MM.1S (cell line): ENCODE measurements at regions not wholly inside any gene's neighbourhood (a gene's known extent, or its start where the extent isn't known, plus 50 kb on each side); places are given as distances from the start of the nearest gene placed in this dataset.

Experiments used
- DNase-seq: peaks from one replicate; pipeline ENCODE4 v3.0.0-alpha.2; 2015
- H2AFZ ChIP-seq: fragments of 300-600 bp; sonication (generic); 2 replicates; pipeline ENCODE4 v1.6.0; 2016; ENCODE audit warnings: antibody characterized with exemption, low read length
- H3F3A ChIP-seq: fragments of 300-600 bp; sonication (generic); 2 replicates; pipeline ENCODE4 v1.6.1; 2016; ENCODE audit warnings: mild to moderate bottlenecking, antibody characterized with exemption, low read length, moderate library complexity, mixed read lengths; ENCODE audit not compliant: insufficient read depth
- H3K27ac ChIP-seq: fragments of 300-600 bp; sonication (generic); 2 replicates; pipeline ENCODE4 v1.5.1; 2016; ENCODE audit warnings: mild to moderate bottlenecking, low read length
- H3K27me3 ChIP-seq: fragments of 300-600 bp; sonication (generic); replicated peaks from 2 replicates; pipeline ENCODE4 v1.6.0; 2016; ENCODE audit warnings: low read length; ENCODE audit not compliant: insufficient read depth
- H3K36me3 ChIP-seq: fragments of 300-600 bp; sonication (generic); replicated peaks from 2 replicates; pipeline ENCODE4 v1.6.1; 2016; ENCODE audit warnings: mild to moderate bottlenecking, low read length, mixed read lengths; ENCODE audit not compliant: insufficient read depth
- H3K4me1 ChIP-seq: fragments of 300-600 bp; sonication (generic); 2 replicates; pipeline ENCODE4 v1.6.1; 2016; ENCODE audit warnings: low read length, mixed read lengths
- H3K4me2 ChIP-seq: fragments of 300-600 bp; sonication (generic); 2 replicates; pipeline ENCODE4 v1.6.0; 2016; ENCODE audit warnings: low read depth, low read length
- H3K4me3 ChIP-seq: fragments of 300-600 bp; sonication (generic); 2 replicates; pipeline ENCODE4 v1.5.1; 2016; ENCODE audit warnings: low read length, mixed read lengths
- H3K79me2 ChIP-seq: fragments of 300-600 bp; sonication (generic); 2 replicates; pipeline ENCODE4 v1.6.1; 2016; ENCODE audit warnings: mixed run types, low read length, mixed read lengths
- H3K9ac ChIP-seq: fragments of 300-600 bp; sonication (generic); 2 replicates; pipeline ENCODE4 v1.6.1; 2016; ENCODE audit warnings: low read length, mixed read lengths
- H3K9me2 ChIP-seq: fragments of 300-600 bp; sonication (generic); replicated peaks from 2 replicates; pipeline ENCODE4 v1.6.1; 2016; ENCODE audit warnings: mild to moderate bottlenecking, low read length, mixed read lengths; ENCODE audit not compliant: insufficient read depth
- H3K9me3 ChIP-seq: fragments of 300-600 bp; sonication (generic); replicated peaks from 2 replicates; pipeline ENCODE4 v1.6.1; 2016; ENCODE audit warnings: mild to moderate bottlenecking, low read length, mixed read lengths; ENCODE audit not compliant: insufficient read depth
- H4K20me1 ChIP-seq: fragments of 300-600 bp; sonication (generic); 2 replicates; pipeline ENCODE4 v1.6.1; 2016; ENCODE audit warnings: mild to moderate bottlenecking, low read length, moderate library complexity, mixed read lengths; ENCODE audit not compliant: insufficient read depth
- EZH2 ChIP-seq: fragments of 300-600 bp; sonication (generic); optimal IDR thresholded peaks from 2 replicates; pipeline ENCODE3; 2017; ENCODE audit warnings: low read depth, mild to moderate bottlenecking, antibody characterized with exemption, low read length, mixed read lengths
- EZH2phosphoT487 ChIP-seq: fragments of 300-600 bp; sonication (generic); IDR thresholded peaks from 2 replicates; pipeline ENCODE4 v1.6.1; 2018; ENCODE audit warnings: antibody characterized with exemption, low read length
- TF ChIP-seq, protein P1 (sequence below): fragments of 300-600 bp; sonication (generic); IDR thresholded peaks from 2 replicates; pipeline ENCODE4 v1.5.1; 2016; ENCODE audit warnings: antibody characterized with exemption, low read length, mixed read lengths

DNA sequence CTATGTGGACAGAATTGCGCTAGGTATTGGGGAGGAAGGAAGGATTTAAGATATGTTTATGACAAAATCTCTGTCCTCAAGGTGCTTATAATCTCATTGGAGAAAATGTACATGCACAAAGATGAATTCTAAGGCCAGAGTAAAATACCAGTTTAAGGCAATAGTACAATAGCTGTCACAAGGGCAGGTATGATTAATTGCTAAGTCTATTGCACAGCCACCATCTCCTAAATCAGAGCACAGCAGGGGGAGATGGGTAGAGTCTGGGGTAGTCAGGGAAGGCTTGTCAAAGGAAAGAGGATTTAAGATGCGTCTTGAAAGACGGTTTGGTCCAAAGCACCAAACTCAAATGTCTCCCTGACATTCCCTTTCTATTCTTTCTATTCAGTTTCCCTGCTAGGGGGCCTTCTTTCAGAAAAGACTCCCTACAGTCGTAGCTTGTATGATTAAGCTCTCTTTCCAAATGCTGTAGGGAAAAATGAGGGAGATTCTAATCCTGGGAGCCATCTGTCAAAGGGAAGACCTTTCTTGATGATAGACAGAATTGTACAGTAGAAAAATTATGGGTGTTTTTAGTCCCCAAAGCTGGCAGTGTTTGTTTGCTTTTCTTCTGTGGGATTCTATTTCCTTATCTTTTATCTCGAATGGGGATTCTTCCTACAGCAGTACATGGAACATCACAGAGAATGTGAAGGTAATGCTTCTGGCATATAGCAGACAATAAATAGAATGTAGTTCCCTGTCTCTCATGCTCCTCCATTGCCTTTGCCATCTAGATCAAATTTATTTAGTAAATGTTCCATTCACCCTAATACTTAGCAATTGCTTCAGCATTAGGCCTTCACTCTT is 107.6 kb upstream of the NFIA start:
- Histone ChIP-seq H3F3A (no peaks in the 10 kb centered on the region), H3K4me1 (no peaks in the 10 kb centered on the region), H2AFZ (no peak overlapping the region), H3K9me2 (no peaks in the 10 kb centered on the region), H3K4me3 (no peak overlapping the region), H3K4me2 (no peak overlapping the region), H3K9me3 (no peaks in the 10 kb centered on the region), H3K27ac (no peak overlapping the region), H4K20me1 (no peaks in the 10 kb centered on the region), H3K79me2 (no peaks in the 10 kb centered on the region), H3K36me3 (no peaks in the 10 kb centered on the region), H3K27me3 (no peaks in the 10 kb centered on the region), H3K9ac (no peak overlapping the region)
- no peak for DNase-seq
- TF ChIP-seq, protein P1, sequence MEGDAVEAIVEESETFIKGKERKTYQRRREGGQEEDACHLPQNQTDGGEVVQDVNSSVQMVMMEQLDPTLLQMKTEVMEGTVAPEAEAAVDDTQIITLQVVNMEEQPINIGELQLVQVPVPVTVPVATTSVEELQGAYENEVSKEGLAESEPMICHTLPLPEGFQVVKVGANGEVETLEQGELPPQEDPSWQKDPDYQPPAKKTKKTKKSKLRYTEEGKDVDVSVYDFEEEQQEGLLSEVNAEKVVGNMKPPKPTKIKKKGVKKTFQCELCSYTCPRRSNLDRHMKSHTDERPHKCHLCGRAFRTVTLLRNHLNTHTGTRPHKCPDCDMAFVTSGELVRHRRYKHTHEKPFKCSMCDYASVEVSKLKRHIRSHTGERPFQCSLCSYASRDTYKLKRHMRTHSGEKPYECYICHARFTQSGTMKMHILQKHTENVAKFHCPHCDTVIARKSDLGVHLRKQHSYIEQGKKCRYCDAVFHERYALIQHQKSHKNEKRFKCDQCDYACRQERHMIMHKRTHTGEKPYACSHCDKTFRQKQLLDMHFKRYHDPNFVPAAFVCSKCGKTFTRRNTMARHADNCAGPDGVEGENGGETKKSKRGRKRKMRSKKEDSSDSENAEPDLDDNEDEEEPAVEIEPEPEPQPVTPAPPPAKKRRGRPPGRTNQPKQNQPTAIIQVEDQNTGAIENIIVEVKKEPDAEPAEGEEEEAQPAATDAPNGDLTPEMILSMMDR: no peak
- TF ChIP-seq EZH2 (no peak), EZH2phosphoT487 (no peak)

DNA sequence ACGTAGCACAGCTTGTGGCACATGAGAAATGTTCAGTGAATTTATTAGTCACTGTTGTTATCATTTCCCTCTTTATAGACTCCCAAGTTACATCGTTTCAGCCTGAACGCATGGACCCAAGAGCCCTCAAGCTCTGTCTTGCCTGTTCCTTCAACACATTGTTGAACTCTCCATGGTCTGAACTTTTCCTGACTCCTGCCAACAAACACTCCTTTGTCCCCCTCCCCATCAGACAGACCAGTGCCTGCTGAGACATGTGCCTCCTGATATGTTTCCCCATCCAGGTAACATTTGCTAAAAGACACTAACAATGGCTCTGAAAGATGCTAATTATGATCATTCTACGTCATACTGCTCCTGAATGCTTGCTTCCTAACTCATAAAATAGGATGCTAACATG is 108.7 kb upstream of the NFIA start:
- Histone ChIP-seq H3K9me3 (no peaks in the 10 kb centered on the region), H3K4me1 (no peaks in the 10 kb centered on the region)

DNA sequence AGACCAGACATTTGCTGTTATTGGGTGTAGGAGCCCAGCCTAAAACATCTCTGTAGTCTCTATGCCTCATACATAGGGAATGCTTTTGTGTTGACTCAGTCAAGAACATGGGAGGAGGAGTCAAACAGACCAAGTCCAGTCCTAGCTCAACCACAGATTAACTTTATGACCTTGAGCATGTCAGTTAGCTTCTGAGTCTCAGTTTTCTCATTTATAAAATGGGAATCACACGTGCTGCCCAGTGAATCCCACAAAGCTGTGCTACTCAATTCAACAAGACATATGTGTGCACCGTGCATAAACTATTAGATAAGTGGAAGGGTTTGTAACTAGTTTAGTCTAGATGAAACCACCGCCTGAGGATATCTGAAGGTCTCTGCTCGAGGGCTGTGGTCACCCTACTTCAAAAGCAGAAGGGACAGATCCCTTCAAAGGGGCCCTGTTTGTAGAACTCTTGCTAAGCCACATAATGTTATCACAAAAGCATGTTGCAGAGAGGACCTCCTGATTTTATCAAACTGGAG is 109.5 kb upstream of the NFIA start:
- H3K4me1 ChIP-seq: no peaks in the 10 kb centered on the region
- no peaks in the 10 kb centered on the region for H3F3A ChIP-seq
- H3K9me3 ChIP-seq: no peaks in the 10 kb centered on the region
- H3K9ac ChIP-seq: no peak overlapping the region
- H3K4me2 ChIP-seq: no peak overlapping the region
- no peaks in the 10 kb centered on the region for H3K79me2 ChIP-seq
- TF ChIP-seq, protein P1: no peak
- TF ChIP-seq EZH2phosphoT487 (no peak), EZH2 (no peak)
- DNase-seq: no peak
- no peak overlapping the region for H3K27ac ChIP-seq
- H3K27me3 ChIP-seq: no peaks in the 10 kb centered on the region
- H3K36me3 ChIP-seq: no peaks in the 10 kb centered on the region
- H2AFZ ChIP-seq: no peak overlapping the region
- no peaks in the 10 kb centered on the region for H4K20me1 ChIP-seq
- no peak overlapping the region for H3K4me3 ChIP-seq
- H3K9me2 ChIP-seq: no peaks in the 10 kb centered on the region

More for the DNA sequence above, 108.7 kb upstream of the NFIA start:
- no peaks in the 10 kb centered on the region for H3K9me2 ChIP-seq
- no peaks in the 10 kb centered on the region for H3K79me2 ChIP-seq
- H3F3A ChIP-seq: no peaks in the 10 kb centered on the region
- H4K20me1 ChIP-seq: no peaks in the 10 kb centered on the region
- DNase-seq: no peak
- H3K4me2 ChIP-seq: no peak overlapping the region
- no peak for TF ChIP-seq EZH2phosphoT487
- TF ChIP-seq EZH2: no peak
- TF ChIP-seq, protein P1: no peak
- no peak overlapping the region for H2AFZ ChIP-seq
- no peaks in the 10 kb centered on the region for H3K36me3 ChIP-seq
- H3K27ac ChIP-seq: no peak overlapping the region
- H3K27me3 ChIP-seq: no peaks in the 10 kb centered on the region
- no peak overlapping the region for H3K4me3 ChIP-seq
- H3K9ac ChIP-seq: no peak overlapping the region
